GM03348 (cell line): ENCODE measurements at regions not wholly inside any gene's neighbourhood (a gene's known extent, or its start where the extent isn't known, plus 50 kb on each side); places are given as distances from the start of the nearest gene placed in this dataset.
"Not testable (repeated sequence)": the region's sequence is repeated elsewhere in the genome, so short reads cannot be mapped to it uniquely, and the experiment has no call there.

Experiments
- DNase-seq: peaks from one replicate; pipeline ENCODE4 v3.0.0; 2012; ENCODE audit warnings: low spot score

- DNase-seq: not testable (repeated sequence)
Observed at GRCh38 chr10:30697221-30697620, 67.7 kb upstream of the LYZL2 start.

- DNase-seq: not testable (repeated sequence)
Observed at GRCh38 chr10:30696416-30697185, 67.0 kb upstream of the LYZL2 start.

- not testable (repeated sequence) for DNase-seq
Observed at GRCh38 chr10:30695481-30696236, 66.1 kb upstream of the LYZL2 start.

- DNase-seq: no peak
Observed at GRCh38 chr10:30694518-30695228, 65.1 kb upstream of the LYZL2 start.

- peak; percentile 83 for DNase-seq
Observed at GRCh38 chr10:30691639-30692015, 62.1 kb upstream of the LYZL2 start.

GRCh38 chr10:30690948-30691638, 61.5 kb upstream of the LYZL2 start:
- DNase-seq: not testable (repeated sequence)

- DNase-seq: no peak
Observed at GRCh38 chr10:30688456-30688855, 58.9 kb upstream of the LYZL2 start.

- DNase-seq: peak; percentile 85
Observed at GRCh38 chr10:30687698-30688213, 58.2 kb upstream of the LYZL2 start.

- no peak for DNase-seq
Observed at GRCh38 chr10:30686708-30687107, 57.2 kb upstream of the LYZL2 start.

GRCh38 chr10:30683496-30683895, 53.9 kb upstream of the LYZL2 start:
- DNase-seq: no peak

GRCh38 chr10:30682377-30683199, 53.0 kb upstream of the LYZL2 start:
- peak; percentile 90 for DNase-seq

GRCh38 chr10:30680908-30681307, 51.4 kb upstream of the LYZL2 start:
- DNase-seq: no peak
